HepG2 (cell line): ENCODE measurements at regions not wholly inside any gene's neighbourhood (a gene's known extent, or its start where the extent isn't known, plus 50 kb on each side); places are given as distances from the start of the nearest gene placed in this dataset.

ENCODE experiments used
- ATAC-seq: fragments of 200-7000 bp; cut with Tn5 transposase; 3 replicates; pipeline ENCODE4 v1.9.1; 2020; ENCODE audit warnings: mild to moderate bottlenecking, moderate library complexity
- BruUV-seq: library from RNA; stranded (reverse); fragments of 400-500 nt; replicated peaks from 2 replicates; lab custom pipeline; 2021; lab: Mats Ljungman, UMichigan
- CTCF ChIA-PET: fragments of 300-600 bp; formaldehyde crosslinking; extraction: SDS; loops from one replicate; lab custom pipeline; 2021; ENCODE audit warnings: low total read pairs, inconsistent platforms, low intra/inter-chr PET ratio; lab: Yijun Ruan, JAX
- POLR2A ChIA-PET: fragments of 350-600 bp; sonication (Branson Sonifier 250); formaldehyde crosslinking; loops from one replicate; lab custom pipeline; 2020; ENCODE audit warnings: antibody characterized with exemption, inconsistent platforms; lab: Yijun Ruan, JAX
- DNase-seq: peaks from one replicate; pipeline ENCODE4 v3.0.0-alpha.2; 2015; ENCODE audit warnings: low spot score
- FAIRE-seq: peaks from 3 replicates; lab custom pipeline; 2011; peaks lifted over from hg19 to GRCh38; lab: Jason Lieb, UNC
- H2AFZ ChIP-seq: one replicate; pipeline ENCODE4 v1.6.1; 2011; ENCODE audit warnings: low read length, inconsistent platforms
- H3K27ac ChIP-seq: fragments of 300-600 bp; 3 replicates; pipeline ENCODE4 v1.8.0; 2011; ENCODE audit warnings: mixed run types, mild to moderate bottlenecking, mixed read lengths, low read length, inconsistent platforms; ENCODE audit not compliant: insufficient read depth; ENCODE audit errors: extremely low read length
- H3K27me3 ChIP-seq, 2 experiments: fragments of 200-600 bp in 1 of 2; 2 replicates in 1 of 2; 3 replicates in 1 of 2; pipeline versions ENCODE4 v1.6.0 to v1.8.0; 2011; ENCODE audit warnings: low read length in 2 of 2, mild to moderate bottlenecking in 2 of 2, moderate library complexity in 2 of 2, inconsistent platforms in 1 of 2; ENCODE audit not compliant: insufficient read depth in 2 of 2, control insufficient read depth in 1 of 2
- H3K36me3 ChIP-seq, 2 experiments: fragments of 200-600 bp in 1 of 2; replicated peaks in 1 of 2; 2 replicates in 1 of 2; 3 replicates in 1 of 2; pipeline versions ENCODE4 v1.5.1 to v1.8.0; 2011; ENCODE audit warnings: low read length in 2 of 2, inconsistent platforms in 1 of 2; ENCODE audit not compliant: insufficient read depth in 2 of 2, control insufficient read depth in 1 of 2
- H3K4me1 ChIP-seq: 2 replicates; pipeline ENCODE4 v1.5.1; 2012; ENCODE audit warnings: low read length, inconsistent platforms; ENCODE audit not compliant: insufficient read depth
- H3K4me2 ChIP-seq: 2 replicates; pipeline ENCODE4 v1.6.0; 2011; ENCODE audit warnings: low read depth, low read length, inconsistent platforms
- H3K4me3 ChIP-seq, 3 experiments: fragments of 200-600 bp in 1 of 3; sonication (generic), shearing (Covaris generic) in 1 of 3; replicated peaks in 1 of 3; 2 replicates each; pipeline ENCODE4 v1.5.1; 2011 to 2016; ENCODE audit warnings: low read length in 3 of 3, inconsistent platforms in 2 of 3, low read depth in 2 of 3, mild to moderate bottlenecking in 2 of 3, control low read depth in 1 of 3, mixed read lengths in 1 of 3; ENCODE audit not compliant: insufficient read depth in 1 of 3
- H3K79me2 ChIP-seq: one replicate; pipeline ENCODE4 v1.6.1; 2011; ENCODE audit warnings: low read length, inconsistent platforms; ENCODE audit not compliant: insufficient read depth
- H3K9ac ChIP-seq: 2 replicates; pipeline ENCODE4 v1.6.0; 2011; ENCODE audit warnings: mild to moderate bottlenecking, low read depth, low read length, inconsistent platforms; ENCODE audit not compliant: insufficient read depth
- H3K9me3 ChIP-seq: 2 replicates; pipeline ENCODE4 v1.5.1; 2012; ENCODE audit warnings: mild to moderate bottlenecking, low read length
- H4K20me1 ChIP-seq: 2 replicates; pipeline ENCODE4 v1.6.0; 2011; ENCODE audit warnings: inconsistent platforms, mild to moderate bottlenecking, low read length, moderate library complexity; ENCODE audit not compliant: insufficient read depth
- ARNT2 ChIP-seq: sonication (generic); formaldehyde crosslinking; IDR thresholded peaks from 2 replicates; pipeline ENCODE4 v1.8.0; 2022; ENCODE audit warnings: mild to moderate bottlenecking, low read depth, missing genetic modification reagents, moderate library complexity
- FOXK1 ChIP-seq: sonication (generic); formaldehyde crosslinking; IDR thresholded peaks from 2 replicates; pipeline ENCODE4 v1.4.0; 2020; ENCODE audit warnings: low read depth, missing genetic modification reagents, borderline replicate concordance
- KDM5A ChIP-seq: fragments of 200-600 bp; sonication (generic); IDR thresholded peaks from 2 replicates; pipeline ENCODE4 v1.7.0; 2018; ENCODE audit warnings: antibody characterized with exemption, mild to moderate bottlenecking, low read length, borderline replicate concordance
- LCORL ChIP-seq, 2 experiments: fragments of 450-650 bp in 1 of 2; sonication (generic) in 1 of 2; formaldehyde crosslinking in 1 of 2; IDR thresholded peaks; 2 replicates each; pipeline versions ENCODE4 v1.5.0 to v1.6.1; 2017 to 2020; ENCODE audit warnings: antibody characterized with exemption in 1 of 2, missing genetic modification reagents in 1 of 2
- MATR3 ChIP-seq: sonication (generic); formaldehyde crosslinking; IDR thresholded peaks from 2 replicates; pipeline ENCODE4 v1.4.0; 2020; ENCODE audit warnings: missing genetic modification reagents
- NAIF1 ChIP-seq: sonication (generic); formaldehyde crosslinking; IDR thresholded peaks from 2 replicates; pipeline ENCODE4 v1.5.0; 2020; ENCODE audit warnings: mild to moderate bottlenecking, missing genetic modification reagents, borderline replicate concordance
- NFIB ChIP-seq: sonication (generic); formaldehyde crosslinking; IDR thresholded peaks from 2 replicates; pipeline ENCODE4 v1.9.0; 2021; ENCODE audit warnings: missing genetic modification reagents, mild to moderate bottlenecking, borderline replicate concordance
- SIN3B ChIP-seq: fragments of 150-350 bp; IDR thresholded peaks from 2 replicates; pipeline ENCODE4 v1.6.1; 2014; ENCODE audit warnings: low read length
- TCF7L2 ChIP-seq: IDR thresholded peaks from 2 replicates; pipeline ENCODE4 v1.6.1; 2011; ENCODE audit warnings: mild to moderate bottlenecking, low read depth, low read length, moderate library complexity
- ZFP36L2 ChIP-seq: sonication (generic); formaldehyde crosslinking; IDR thresholded peaks from 2 replicates; pipeline ENCODE4 v1.4.0; 2020; ENCODE audit warnings: missing genetic modification reagents
- ZNF12 ChIP-seq: sonication (generic); formaldehyde crosslinking; IDR thresholded peaks from 2 replicates; pipeline ENCODE4 v1.5.0; 2020; ENCODE audit warnings: missing genetic modification reagents
- ZNF549 ChIP-seq: sonication (generic); formaldehyde crosslinking; IDR thresholded peaks from 2 replicates; pipeline ENCODE4 v1.5.0; 2020; ENCODE audit warnings: missing genetic modification reagents
- ZNF615 ChIP-seq: sonication (generic); formaldehyde crosslinking; IDR thresholded peaks from 2 replicates; pipeline ENCODE4 v1.5.0; 2020; ENCODE audit warnings: mild to moderate bottlenecking, missing genetic modification reagents, borderline replicate concordance
- ZNF788 ChIP-seq: sonication (generic); formaldehyde crosslinking; IDR thresholded peaks from 2 replicates; pipeline ENCODE4 v1.5.0; 2020; ENCODE audit warnings: mild to moderate bottlenecking, missing genetic modification reagents, borderline replicate concordance
- WGBS: methylation state at CpG from one replicate; pipeline ENCODE4 v1.1.6; 2017; ENCODE audit warnings: low lambda C conversion rate; 5-methylcytosine and 5-hydroxymethylcytosine counted together
- in situ Hi-C: cut with HindIII; loops from 2 replicates; pipeline ENCODE4 v1.10.0; 2017; ENCODE audit warnings: low pct_unique_long_range_greater_than_20kb; ENCODE audit not compliant: extremely low pct_ligation_motif_present
- intact Hi-C: fragments of 100-400 bp; cut with micrococcal nuclease; formaldehyde crosslinking; loops from one replicate; pipeline ENCODE4 v1.10.0; 2022; ENCODE audit not compliant: unreplicated experiment

DNA sequence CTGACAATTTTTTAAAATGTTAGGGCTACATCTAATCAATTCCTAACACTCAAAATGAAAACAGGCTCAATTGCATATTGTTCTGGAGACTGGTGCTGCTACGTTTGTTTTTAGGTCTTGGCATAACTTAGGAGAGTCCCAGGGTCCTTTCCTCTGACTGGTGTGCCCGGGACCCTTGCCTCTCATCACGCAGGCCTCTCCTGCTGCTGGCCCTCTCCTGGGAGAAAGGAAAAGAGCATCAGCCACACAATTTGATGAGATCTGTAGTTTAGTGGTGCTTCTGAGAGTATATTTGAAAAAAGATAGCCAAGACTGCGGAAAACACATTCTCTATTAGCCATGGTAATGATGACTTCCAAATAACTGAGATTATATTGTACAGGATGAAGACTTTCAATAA lies 380.0 kb downstream of the KLF12 start:
- POLR2A ChIA-PET: no interaction called here
- no peaks in the 10 kb centered on the region for H3K36me3 ChIP-seq
- in situ Hi-C loops: loop anchor here (10.0 kb wide), 1 partner anchor 531 kb away; no protein-coding TSS in a partner anchor
- intact Hi-C loops: loop anchor here (1.0 to 10.0 kb wide), 4 partner anchors 461 to 1504 kb away; no protein-coding TSS in a partner anchor
- no TSS peak for BruUV-seq
- H3K9me3 ChIP-seq: no peaks in the 10 kb centered on the region
- H4K20me1 ChIP-seq: no peaks in the 10 kb centered on the region
- no peaks in the 10 kb centered on the region for H3K27me3 ChIP-seq
- no peaks in the 10 kb centered on the region for H3K4me1 ChIP-seq
- TF ChIP-seq ZFP36L2 (CRISPR knock-in tag) (no peak), ARNT2 (CRISPR knock-in tag) (no peak), NFIB (CRISPR knock-in tag) (no peak), TCF7L2 (no peak), SIN3B (no peak), LCORL (IDR thresholded peaks at IDR 0.05) (no peak), LCORL (CRISPR knock-in tag; IDR thresholded peaks at IDR 0.05) (no peak), ZNF12 (CRISPR knock-in tag) (no peak), MATR3 (no peak), ZNF788 (CRISPR knock-in tag) (no peak), FOXK1 (CRISPR knock-in tag) (no peak), ZNF549 (CRISPR knock-in tag) (no peak), KDM5A (no peak), NAIF1 (no peak), ZNF615 (CRISPR knock-in tag) (no peak)
- TF ChIP-seq, all 625 proteins: peak for 0
- Histone ChIP-seq H2AFZ (no peak overlapping the region), H3K9ac (no peak overlapping the region), H3K4me2 (no peak overlapping the region), H3K27ac (no peak overlapping the region), H3K79me2 (no peaks in the 10 kb centered on the region), H3K4me3 (no peak overlapping the region)
- ATAC-seq (peak; percentile 55; the same call in 2 of the 3 replicates), DNase-seq (no peak), FAIRE-seq (no peak)
- 17% methylated on average over 4 of the region's 4 CpGs for WGBS
- CTCF ChIA-PET: interaction anchor here (1.3 to 2.1 kb wide), 4 partner anchors 13 to 1466 kb away, joined by 3 to 8 read pairs (median 6); no protein-coding TSS in a partner anchor
